H1 (cell line): ENCODE measurements at regions not wholly inside any gene's neighbourhood (a gene's known extent, or its start where the extent isn't known, plus 50 kb on each side); places are given as distances from the start of the nearest gene placed in this dataset.

ENCODE experiments used
- CTCF ChIA-PET: fragments of 300-600 bp; sonication (Branson Sonifier 250); formaldehyde crosslinking; loops from one replicate; lab custom pipeline; 2021; ENCODE audit not compliant: partially characterized antibody; lab: Charles Lee
- POLR2A ChIA-PET: fragments of 300-600 bp; sonication (Branson Sonifier 250); formaldehyde crosslinking; loops from one replicate; lab custom pipeline; 2021; ENCODE audit warnings: inconsistent platforms; ENCODE audit not compliant: partially characterized antibody; lab: Charles Lee
- DNase-seq, 2 experiments: peaks; one replicate each; pipeline versions ENCODE4 v3.0.0 to v3.0.0-alpha.2; 2010 to 2022; ENCODE audit warnings: low spot score in 2 of 2, low read depth in 1 of 2, mixed read lengths in 1 of 2
- FAIRE-seq: peaks from 2 replicates; lab custom pipeline; 2011; peaks lifted over from hg19 to GRCh38; lab: Jason Lieb, UNC
- H2AFZ ChIP-seq: 2 replicates; pipeline ENCODE4 v1.8.1; 2012; ENCODE audit warnings: low read length, inconsistent platforms
- H2AK5ac ChIP-seq: 2 replicates; pipeline ENCODE4 v1.6.1; 2013; ENCODE audit warnings: low read depth, low read length
- H2BK120ac ChIP-seq: replicated peaks from 2 replicates; pipeline ENCODE3; 2013; ENCODE audit warnings: low read depth, low read length, inconsistent platforms
- H2BK12ac ChIP-seq: 2 replicates; pipeline ENCODE4 v1.6.1; 2013; ENCODE audit warnings: low read depth, low read length
- H2BK15ac ChIP-seq: 2 replicates; pipeline ENCODE4 v1.6.1; 2013; ENCODE audit warnings: low read length
- H2BK20ac ChIP-seq: 2 replicates; pipeline ENCODE4 v1.6.1; 2013; ENCODE audit warnings: low read length
- H2BK5ac ChIP-seq: 2 replicates; pipeline ENCODE4 v1.6.1; 2013; ENCODE audit warnings: low read depth, low read length
- H3K14ac ChIP-seq: 2 replicates; pipeline ENCODE4 v1.6.1; 2013; ENCODE audit warnings: inconsistent platforms; ENCODE audit not compliant: insufficient read length
- H3K18ac ChIP-seq: 2 replicates; pipeline ENCODE4 v1.6.1; 2013; ENCODE audit warnings: low read length; ENCODE audit errors: extremely low read depth
- H3K23ac ChIP-seq: 2 replicates; pipeline ENCODE4 v1.6.1; 2013; ENCODE audit warnings: inconsistent platforms; ENCODE audit not compliant: insufficient read length
- H3K23me2 ChIP-seq: 2 replicates; pipeline ENCODE4 v1.6.1; 2013; ENCODE audit warnings: low read depth, low read length
- H3K27ac ChIP-seq: 2 replicates; pipeline ENCODE4 v1.6.1; 2011; ENCODE audit warnings: low read depth, low read length, inconsistent platforms
- H3K27me3 ChIP-seq, 4 experiments: replicated peaks in 1 of 4; 1 replicate in 1 of 4; 2 replicates in 3 of 4; pipeline versions ENCODE4 v1.6.1 to v1.8.1; 2011 to 2013; ENCODE audit warnings: low read length in 3 of 4, mild to moderate bottlenecking in 3 of 4, inconsistent platforms in 2 of 4, mixed read lengths in 2 of 4, moderate library complexity in 1 of 4; ENCODE audit not compliant: control insufficient read depth in 3 of 4, insufficient read depth in 3 of 4; ENCODE audit errors: extremely low read depth in 1 of 4
- H3K36me3 ChIP-seq, 4 experiments: 2 replicates each; pipeline versions ENCODE4 v1.6.1 to v1.8.1; 2011 to 2013; ENCODE audit warnings: mild to moderate bottlenecking in 4 of 4, low read length in 3 of 4, moderate library complexity in 2 of 4, control low read depth in 1 of 4, inconsistent platforms in 1 of 4; ENCODE audit not compliant: insufficient read depth in 4 of 4, control insufficient read depth in 2 of 4
- H3K4ac ChIP-seq: replicated peaks from 2 replicates; pipeline ENCODE3; 2013; ENCODE audit warnings: low read length, low read depth, mixed read lengths, inconsistent platforms; ENCODE audit not compliant: insufficient read length
- H3K4me1 ChIP-seq, 4 experiments: replicated peaks in 1 of 4; 1 replicate in 1 of 4; 2 replicates in 3 of 4; pipeline versions ENCODE4 v1.6.1 to v1.8.1; 2011 to 2013; ENCODE audit warnings: low read length in 3 of 4, inconsistent platforms in 2 of 4, mixed read lengths in 1 of 4; ENCODE audit not compliant: insufficient read depth in 4 of 4, control insufficient read depth in 3 of 4
- H3K4me2 ChIP-seq, 2 experiments: 2 replicates each; pipeline versions ENCODE4 v1.6.1 to v1.8.1; 2011 to 2013; ENCODE audit warnings: low read depth in 2 of 2, low read length in 2 of 2, control low read depth in 1 of 2, inconsistent platforms in 1 of 2, mild to moderate bottlenecking in 1 of 2; ENCODE audit not compliant: insufficient read depth in 1 of 2
- H3K4me3 ChIP-seq, 4 experiments: fragments of 200-600, 300-600 bp in 1 of 4; sonication (generic), shearing (Covaris generic), sonication (Bioruptor Twin) in 1 of 4; 2 replicates each; pipeline versions ENCODE4 v1.5.1 to v1.8.1; 2011 to 2016; ENCODE audit warnings: low read length in 4 of 4, low read depth in 3 of 4, control low read depth in 2 of 4, inconsistent platforms in 2 of 4, mild to moderate bottlenecking in 2 of 4, mixed read lengths in 1 of 4, moderate library complexity in 1 of 4; ENCODE audit not compliant: insufficient read depth in 2 of 4; ENCODE audit errors: extremely low read depth in 1 of 4
- H3K56ac ChIP-seq: replicated peaks from 2 replicates; pipeline ENCODE3; 2013; ENCODE audit warnings: low read depth, mild to moderate bottlenecking, mixed read lengths, low read length, inconsistent platforms; ENCODE audit not compliant: insufficient read length
- H3K79me1 ChIP-seq: 2 replicates; pipeline ENCODE4 v1.6.1; 2013; ENCODE audit warnings: low read depth, low read length, control low read depth
- H3K79me2 ChIP-seq, 2 experiments: 2 replicates each; pipeline versions ENCODE4 v1.6.1 to v1.8.1; 2012 to 2013; ENCODE audit warnings: low read length in 2 of 2, mild to moderate bottlenecking in 2 of 2, inconsistent platforms in 1 of 2; ENCODE audit not compliant: insufficient read depth in 2 of 2, control insufficient read depth in 1 of 2
- H3K9ac ChIP-seq, 4 experiments: replicated peaks in 1 of 4; 1 replicate in 1 of 4; 2 replicates in 3 of 4; pipeline versions ENCODE4 v1.6.1 to v1.8.1; 2011 to 2013; ENCODE audit warnings: low read depth in 3 of 4, low read length in 3 of 4, control low read depth in 2 of 4, mild to moderate bottlenecking in 2 of 4, moderate library complexity in 2 of 4, inconsistent platforms in 1 of 4; ENCODE audit errors: extremely low read depth in 1 of 4
- H3K9me3 ChIP-seq, 2 experiments: 2 replicates each; pipeline versions ENCODE4 v1.6.1 to v1.8.1; 2012 to 2013; ENCODE audit warnings: mild to moderate bottlenecking in 2 of 2, moderate library complexity in 2 of 2, control low read depth in 1 of 2, inconsistent platforms in 1 of 2, low read depth in 1 of 2, low read length in 1 of 2, mixed read lengths in 1 of 2; ENCODE audit not compliant: insufficient read depth in 2 of 2
- H4K20me1 ChIP-seq, 2 experiments: replicated peaks in 1 of 2; 2 replicates each; pipeline versions ENCODE3 to v1.8.1; 2011 to 2013; ENCODE audit warnings: inconsistent platforms in 2 of 2, low read length in 2 of 2, mild to moderate bottlenecking in 1 of 2; ENCODE audit not compliant: insufficient read depth in 2 of 2, control insufficient read depth in 1 of 2
- H4K5ac ChIP-seq: 2 replicates; pipeline ENCODE4 v1.6.1; 2013; ENCODE audit warnings: low read length, low read depth, mixed read lengths, inconsistent platforms; ENCODE audit not compliant: insufficient read length
- H4K8ac ChIP-seq: 2 replicates; pipeline ENCODE4 v1.8.0; 2013; ENCODE audit warnings: mild to moderate bottlenecking, moderate library complexity, low read length, inconsistent platforms; ENCODE audit not compliant: insufficient read depth; ENCODE audit errors: extremely low read depth
- H4K91ac ChIP-seq: replicated peaks from 2 replicates; pipeline ENCODE3; 2013; ENCODE audit warnings: low read length, mixed read lengths, inconsistent platforms; ENCODE audit not compliant: insufficient read length
- ATF2 ChIP-seq: IDR thresholded peaks from 2 replicates; pipeline ENCODE4 v1.6.1; 2012; ENCODE audit warnings: low read length, inconsistent platforms
- BCL11A ChIP-seq, 2 experiments: IDR thresholded peaks; one replicate each; pipeline ENCODE4 v1.6.1; 2011; ENCODE audit warnings: low read depth in 2 of 2, low read length in 2 of 2, mild to moderate bottlenecking in 2 of 2
- CEBPB ChIP-seq: IDR thresholded peaks from 2 replicates; pipeline ENCODE4 v1.6.1; 2012; ENCODE audit warnings: low read depth, low read length
- CREB1 ChIP-seq: IDR thresholded peaks from 2 replicates; pipeline ENCODE4 v1.6.1; 2012; ENCODE audit warnings: inconsistent platforms
- GTF2F1 ChIP-seq: IDR thresholded peaks from 2 replicates; pipeline ENCODE4 v1.6.1; 2012; ENCODE audit warnings: low read depth, low read length, improper control_type of control experiment, borderline replicate concordance
- JUN ChIP-seq: IDR thresholded peaks from 2 replicates; pipeline ENCODE4 v1.6.1; 2011; ENCODE audit warnings: low read depth, mild to moderate bottlenecking, improper control_type of control experiment, low read length
- JUND ChIP-seq: IDR thresholded peaks from 2 replicates; pipeline ENCODE4 v1.6.1; 2011; ENCODE audit warnings: mild to moderate bottlenecking, improper control_type of control experiment, low read length
- POLR2A ChIP-seq, 2 experiments: IDR thresholded peaks; 1 replicate in 1 of 2; 2 replicates in 1 of 2; pipeline ENCODE4 v1.6.1; 2011; ENCODE audit warnings: low read depth in 2 of 2, low read length in 2 of 2, mild to moderate bottlenecking in 2 of 2; ENCODE audit errors: control extremely low read depth in 1 of 2
- POLR2AphosphoS5 ChIP-seq: IDR thresholded peaks from 2 replicates; pipeline ENCODE4 v1.6.1; 2011; ENCODE audit warnings: low read depth, low read length
- SAP30 ChIP-seq: fragments of 300-600 bp; sonication (generic); IDR thresholded peaks from 2 replicates; pipeline ENCODE4 v1.7.1; 2012; ENCODE audit warnings: low read length, moderate library complexity, mild to moderate bottlenecking, inconsistent platforms; ENCODE audit not compliant: insufficient read depth, insufficient replicate concordance
- TAF1 ChIP-seq: IDR thresholded peaks from 2 replicates; pipeline ENCODE4 v1.6.1; 2011; ENCODE audit warnings: mild to moderate bottlenecking, low read depth, low read length
- WGBS, 2 experiments: shearing (Covaris generic) in 1 of 2; methylation state at CpG; one replicate each; pipeline versions ENCODE4 v1.1.6 to v1.1.7; 2013 to 2015; ENCODE audit warnings: low lambda C conversion rate in 2 of 2, mixed read lengths in 2 of 2, inconsistent platforms in 1 of 2, low coverage in 1 of 2, missing lambda C conversion rate in 1 of 2; ENCODE audit not compliant: insufficient replicate concordance in 2 of 2, insufficient coverage in 1 of 2, insufficient read length in 1 of 2; ENCODE audit errors: extremely low coverage in 1 of 2, missing lambda C conversion rate in 1 of 2; 5-methylcytosine and 5-hydroxymethylcytosine counted together

GRCh38 chr1:208420696-208421095 is 176.5 kb upstream of the PLXNA2 start:
- Histone ChIP-seq H3K23ac (no peak overlapping the region), H3K4ac (no peak overlapping the region), H2AK5ac (no peak overlapping the region), H3K23me2 (no peaks in the 10 kb centered on the region; the same call in 1 of the 2 replicates), H3K27me3 (no peaks in the 10 kb centered on the region), H3K14ac (no peak overlapping the region), H2BK120ac (no peak overlapping the region), H3K79me2 (no peaks in the 10 kb centered on the region), H3K27ac (no peak overlapping the region), H2BK20ac (no peak overlapping the region), H2AFZ (no peak overlapping the region), H2BK15ac (no peak overlapping the region), H4K8ac (no peak overlapping the region), H3K4me1 (peaks cover 0 to 5% (median 0%) of the 10 kb centered on the region in 4 experiments; a peak in 1 of 7 replicates), H3K9ac (no peak overlapping the region), H4K20me1 (no peaks in the 10 kb centered on the region), H4K5ac (no peak overlapping the region), H3K4me2 (no peak overlapping the region), H3K36me3 (no peaks in the 10 kb centered on the region), H3K18ac (no peak overlapping the region), H4K91ac (no peak overlapping the region), H3K79me1 (no peaks in the 10 kb centered on the region), H3K4me3 (no peak overlapping the region), H3K56ac (no peak overlapping the region), H2BK5ac (no peak overlapping the region), H2BK12ac (no peak overlapping the region), H3K9me3 (no peaks in the 10 kb centered on the region)
- TF ChIP-seq TAF1, result no peak
- no peak for TF ChIP-seq POLR2AphosphoS5
- no peak for TF ChIP-seq ATF2
- TF ChIP-seq SAP30, result no peak
- TF ChIP-seq CREB1, result no peak
- TF ChIP-seq JUND, result no peak
- TF ChIP-seq GTF2F1, result no peak
- no peak for TF ChIP-seq POLR2A (IDR thresholded peaks at IDR 0.05; ENCODE audit: control extremely low read depth in 1 of 2, low read depth in 2 of 2, low read length in 2 of 2)
- TF ChIP-seq CEBPB, result no peak
- no peak for TF ChIP-seq BCL11A (IDR thresholded peaks at IDR 0.05; ENCODE audit: low read depth in 2 of 2, low read length in 2 of 2)
- no peak for TF ChIP-seq JUN
- WGBS, 2 experiments, result 96% methylated on average over 1 of the region's 1 CpG; no CpG with 5 or more reads in 1 of the 2 experiments
- FAIRE-seq (no peak), DNase-seq (no peak)
- ChIA-PET POLR2A (no interaction called here), CTCF (interaction anchor here (0.6 to 1.1 kb wide), 6 partner anchors 10 to 577 kb away, joined by 3 to 5 read pairs (median 3); no protein-coding TSS in a partner anchor)
